H1 (cell line): ENCODE measurements at regions not wholly inside any gene's neighbourhood (a gene's known extent, or its start where the extent isn't known, plus 50 kb on each side); places are given as distances from the start of the nearest gene placed in this dataset.

ENCODE experiments used
- CTCF ChIA-PET: fragments of 300-600 bp; sonication (Branson Sonifier 250); formaldehyde crosslinking; loops from one replicate; lab custom pipeline; 2021; ENCODE audit not compliant: partially characterized antibody; lab: Charles Lee
- POLR2A ChIA-PET: fragments of 300-600 bp; sonication (Branson Sonifier 250); formaldehyde crosslinking; loops from one replicate; lab custom pipeline; 2021; ENCODE audit warnings: inconsistent platforms; ENCODE audit not compliant: partially characterized antibody; lab: Charles Lee
- DNase-seq, 2 experiments: peaks; one replicate each; pipeline versions ENCODE4 v3.0.0 to v3.0.0-alpha.2; 2010 to 2022; ENCODE audit warnings: low spot score in 2 of 2, low read depth in 1 of 2, mixed read lengths in 1 of 2
- FAIRE-seq: peaks from 2 replicates; lab custom pipeline; 2011; peaks lifted over from hg19 to GRCh38; lab: Jason Lieb, UNC
- H2AFZ ChIP-seq: 2 replicates; pipeline ENCODE4 v1.8.1; 2012; ENCODE audit warnings: low read length, inconsistent platforms
- H2AK5ac ChIP-seq: 2 replicates; pipeline ENCODE4 v1.6.1; 2013; ENCODE audit warnings: low read depth, low read length
- H2BK120ac ChIP-seq: replicated peaks from 2 replicates; pipeline ENCODE3; 2013; ENCODE audit warnings: low read depth, low read length, inconsistent platforms
- H2BK12ac ChIP-seq: 2 replicates; pipeline ENCODE4 v1.6.1; 2013; ENCODE audit warnings: low read depth, low read length
- H2BK15ac ChIP-seq: 2 replicates; pipeline ENCODE4 v1.6.1; 2013; ENCODE audit warnings: low read length
- H2BK20ac ChIP-seq: 2 replicates; pipeline ENCODE4 v1.6.1; 2013; ENCODE audit warnings: low read length
- H2BK5ac ChIP-seq: 2 replicates; pipeline ENCODE4 v1.6.1; 2013; ENCODE audit warnings: low read depth, low read length
- H3K14ac ChIP-seq: 2 replicates; pipeline ENCODE4 v1.6.1; 2013; ENCODE audit warnings: inconsistent platforms; ENCODE audit not compliant: insufficient read length
- H3K18ac ChIP-seq: 2 replicates; pipeline ENCODE4 v1.6.1; 2013; ENCODE audit warnings: low read length; ENCODE audit errors: extremely low read depth
- H3K23ac ChIP-seq: 2 replicates; pipeline ENCODE4 v1.6.1; 2013; ENCODE audit warnings: inconsistent platforms; ENCODE audit not compliant: insufficient read length
- H3K23me2 ChIP-seq: 2 replicates; pipeline ENCODE4 v1.6.1; 2013; ENCODE audit warnings: low read depth, low read length
- H3K27ac ChIP-seq: 2 replicates; pipeline ENCODE4 v1.6.1; 2011; ENCODE audit warnings: low read depth, low read length, inconsistent platforms
- H3K27me3 ChIP-seq, 4 experiments: replicated peaks in 1 of 4; 1 replicate in 1 of 4; 2 replicates in 3 of 4; pipeline versions ENCODE4 v1.6.1 to v1.8.1; 2011 to 2013; ENCODE audit warnings: low read length in 3 of 4, mild to moderate bottlenecking in 3 of 4, inconsistent platforms in 2 of 4, mixed read lengths in 2 of 4, moderate library complexity in 1 of 4; ENCODE audit not compliant: control insufficient read depth in 3 of 4, insufficient read depth in 3 of 4; ENCODE audit errors: extremely low read depth in 1 of 4
- H3K36me3 ChIP-seq, 4 experiments: 2 replicates each; pipeline versions ENCODE4 v1.6.1 to v1.8.1; 2011 to 2013; ENCODE audit warnings: mild to moderate bottlenecking in 4 of 4, low read length in 3 of 4, moderate library complexity in 2 of 4, control low read depth in 1 of 4, inconsistent platforms in 1 of 4; ENCODE audit not compliant: insufficient read depth in 4 of 4, control insufficient read depth in 2 of 4
- H3K4ac ChIP-seq: replicated peaks from 2 replicates; pipeline ENCODE3; 2013; ENCODE audit warnings: low read length, low read depth, mixed read lengths, inconsistent platforms; ENCODE audit not compliant: insufficient read length
- H3K4me1 ChIP-seq, 4 experiments: replicated peaks in 1 of 4; 1 replicate in 1 of 4; 2 replicates in 3 of 4; pipeline versions ENCODE4 v1.6.1 to v1.8.1; 2011 to 2013; ENCODE audit warnings: low read length in 3 of 4, inconsistent platforms in 2 of 4, mixed read lengths in 1 of 4; ENCODE audit not compliant: insufficient read depth in 4 of 4, control insufficient read depth in 3 of 4
- H3K4me2 ChIP-seq, 2 experiments: 2 replicates each; pipeline versions ENCODE4 v1.6.1 to v1.8.1; 2011 to 2013; ENCODE audit warnings: low read depth in 2 of 2, low read length in 2 of 2, control low read depth in 1 of 2, inconsistent platforms in 1 of 2, mild to moderate bottlenecking in 1 of 2; ENCODE audit not compliant: insufficient read depth in 1 of 2
- H3K4me3 ChIP-seq, 4 experiments: fragments of 200-600, 300-600 bp in 1 of 4; sonication (generic), shearing (Covaris generic), sonication (Bioruptor Twin) in 1 of 4; 2 replicates each; pipeline versions ENCODE4 v1.5.1 to v1.8.1; 2011 to 2016; ENCODE audit warnings: low read length in 4 of 4, low read depth in 3 of 4, control low read depth in 2 of 4, inconsistent platforms in 2 of 4, mild to moderate bottlenecking in 2 of 4, mixed read lengths in 1 of 4, moderate library complexity in 1 of 4; ENCODE audit not compliant: insufficient read depth in 2 of 4; ENCODE audit errors: extremely low read depth in 1 of 4
- H3K56ac ChIP-seq: replicated peaks from 2 replicates; pipeline ENCODE3; 2013; ENCODE audit warnings: low read depth, mild to moderate bottlenecking, mixed read lengths, low read length, inconsistent platforms; ENCODE audit not compliant: insufficient read length
- H3K79me1 ChIP-seq: 2 replicates; pipeline ENCODE4 v1.6.1; 2013; ENCODE audit warnings: low read depth, low read length, control low read depth
- H3K79me2 ChIP-seq, 2 experiments: 2 replicates each; pipeline versions ENCODE4 v1.6.1 to v1.8.1; 2012 to 2013; ENCODE audit warnings: low read length in 2 of 2, mild to moderate bottlenecking in 2 of 2, inconsistent platforms in 1 of 2; ENCODE audit not compliant: insufficient read depth in 2 of 2, control insufficient read depth in 1 of 2
- H3K9ac ChIP-seq, 4 experiments: replicated peaks in 1 of 4; 1 replicate in 1 of 4; 2 replicates in 3 of 4; pipeline versions ENCODE4 v1.6.1 to v1.8.1; 2011 to 2013; ENCODE audit warnings: low read depth in 3 of 4, low read length in 3 of 4, control low read depth in 2 of 4, mild to moderate bottlenecking in 2 of 4, moderate library complexity in 2 of 4, inconsistent platforms in 1 of 4; ENCODE audit errors: extremely low read depth in 1 of 4
- H3K9me3 ChIP-seq, 2 experiments: 2 replicates each; pipeline versions ENCODE4 v1.6.1 to v1.8.1; 2012 to 2013; ENCODE audit warnings: mild to moderate bottlenecking in 2 of 2, moderate library complexity in 2 of 2, control low read depth in 1 of 2, inconsistent platforms in 1 of 2, low read depth in 1 of 2, low read length in 1 of 2, mixed read lengths in 1 of 2; ENCODE audit not compliant: insufficient read depth in 2 of 2
- H4K20me1 ChIP-seq, 2 experiments: replicated peaks in 1 of 2; 2 replicates each; pipeline versions ENCODE3 to v1.8.1; 2011 to 2013; ENCODE audit warnings: inconsistent platforms in 2 of 2, low read length in 2 of 2, mild to moderate bottlenecking in 1 of 2; ENCODE audit not compliant: insufficient read depth in 2 of 2, control insufficient read depth in 1 of 2
- H4K5ac ChIP-seq: 2 replicates; pipeline ENCODE4 v1.6.1; 2013; ENCODE audit warnings: low read length, low read depth, mixed read lengths, inconsistent platforms; ENCODE audit not compliant: insufficient read length
- H4K8ac ChIP-seq: 2 replicates; pipeline ENCODE4 v1.8.0; 2013; ENCODE audit warnings: mild to moderate bottlenecking, moderate library complexity, low read length, inconsistent platforms; ENCODE audit not compliant: insufficient read depth; ENCODE audit errors: extremely low read depth
- H4K91ac ChIP-seq: replicated peaks from 2 replicates; pipeline ENCODE3; 2013; ENCODE audit warnings: low read length, mixed read lengths, inconsistent platforms; ENCODE audit not compliant: insufficient read length
- CTBP2 ChIP-seq: IDR thresholded peaks from 2 replicates; pipeline ENCODE4 v1.7.0; 2011; ENCODE audit warnings: borderline replicate concordance, mild to moderate bottlenecking, moderate library complexity, mixed read lengths, low read length; ENCODE audit not compliant: insufficient read depth, insufficient read length
- CTCF ChIP-seq, 3 experiments: IDR thresholded peaks; 1 replicate in 2 of 3; 2 replicates in 1 of 3; pipeline versions ENCODE4 v1.5.1 to v1.6.1; 2011; ENCODE audit warnings: low read length in 3 of 3, mild to moderate bottlenecking in 3 of 3, inconsistent platforms in 2 of 3, low read depth in 1 of 3, moderate library complexity in 1 of 3; ENCODE audit not compliant: insufficient read depth in 1 of 3; ENCODE audit errors: control extremely low read depth in 1 of 3
- MAFK ChIP-seq: IDR thresholded peaks from 2 replicates; pipeline ENCODE4 v1.6.1; 2012; ENCODE audit warnings: low read depth, mild to moderate bottlenecking, improper control_type of control experiment, low read length
- POU5F1 ChIP-seq: IDR thresholded peaks from 2 replicates; pipeline ENCODE4 v1.6.1; 2011; ENCODE audit warnings: low read depth, mild to moderate bottlenecking, low read length, moderate library complexity
- TAF1 ChIP-seq: IDR thresholded peaks from 2 replicates; pipeline ENCODE4 v1.6.1; 2011; ENCODE audit warnings: mild to moderate bottlenecking, low read depth, low read length
- TEAD4 ChIP-seq: IDR thresholded peaks from 2 replicates; pipeline ENCODE4 v1.6.1; 2012; ENCODE audit warnings: low read depth, low read length, inconsistent platforms, mixed read lengths
- ZNF274 ChIP-seq: IDR thresholded peaks from 2 replicates; pipeline ENCODE4 v1.7.0; 2012; ENCODE audit warnings: low read length, borderline replicate concordance; ENCODE audit errors: extremely low read depth
- WGBS, 2 experiments: shearing (Covaris generic) in 1 of 2; methylation state at CpG; one replicate each; pipeline versions ENCODE4 v1.1.6 to v1.1.7; 2013 to 2015; ENCODE audit warnings: low lambda C conversion rate in 2 of 2, mixed read lengths in 2 of 2, inconsistent platforms in 1 of 2, low coverage in 1 of 2, missing lambda C conversion rate in 1 of 2; ENCODE audit not compliant: insufficient replicate concordance in 2 of 2, insufficient coverage in 1 of 2, insufficient read length in 1 of 2; ENCODE audit errors: extremely low coverage in 1 of 2, missing lambda C conversion rate in 1 of 2; 5-methylcytosine and 5-hydroxymethylcytosine counted together
- TF ChIP-seq, protein P1 (sequence below): IDR thresholded peaks from 2 replicates; pipeline ENCODE4 v1.6.1; 2012; ENCODE audit warnings: inconsistent platforms

GRCh38 chr5:158378931-158379330 is 520.0 kb upstream of the CLINT1 start:
- no peak overlapping the region for H4K91ac ChIP-seq
- POLR2A ChIA-PET, result no interaction called here
- H3K9ac ChIP-seq, result no peak overlapping the region
- no peak overlapping the region for H4K8ac ChIP-seq
- H2BK12ac ChIP-seq, result no peak overlapping the region
- DNase-seq (no peak), FAIRE-seq (no peak)
- no peak overlapping the region for H2AFZ ChIP-seq
- no peaks in the 10 kb centered on the region; the same call in 1 of the 2 replicates for H3K23me2 ChIP-seq
- no peak overlapping the region for H2BK20ac ChIP-seq
- H3K56ac ChIP-seq, result no peak overlapping the region
- H3K4me2 ChIP-seq, result no peak overlapping the region
- no peaks in the 10 kb centered on the region for H3K79me2 ChIP-seq
- H4K5ac ChIP-seq, result no peak overlapping the region
- no peak overlapping the region for H2AK5ac ChIP-seq
- no peak overlapping the region for H3K27ac ChIP-seq
- H3K14ac ChIP-seq, result no peak overlapping the region
- 0 out of 7 replicates have a peak, but pooled peaks cover 0 to 2% (median 0%) of the 10 kb centered on the region in 4 experiments for H3K4me1 ChIP-seq
- no peaks in the 10 kb centered on the region for H3K79me1 ChIP-seq
- no peak for TF ChIP-seq TEAD4
- TF ChIP-seq, protein P1, sequence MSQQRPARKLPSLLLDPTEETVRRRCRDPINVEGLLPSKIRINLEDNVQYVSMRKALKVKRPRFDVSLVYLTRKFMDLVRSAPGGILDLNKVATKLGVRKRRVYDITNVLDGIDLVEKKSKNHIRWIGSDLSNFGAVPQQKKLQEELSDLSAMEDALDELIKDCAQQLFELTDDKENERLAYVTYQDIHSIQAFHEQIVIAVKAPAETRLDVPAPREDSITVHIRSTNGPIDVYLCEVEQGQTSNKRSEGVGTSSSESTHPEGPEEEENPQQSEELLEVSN, result no peak
- no peak for TF ChIP-seq CTBP2
- TF ChIP-seq MAFK, result no peak
- no peak for TF ChIP-seq POU5F1
- TF ChIP-seq CTCF (IDR thresholded peaks at IDR 0.05; ENCODE audit: control extremely low read depth in 1 of 3, insufficient read depth in 1 of 3, low read depth in 1 of 3, low read length in 3 of 3), result no peak
- no peak for TF ChIP-seq ZNF274
- no peak for TF ChIP-seq TAF1
- no peak overlapping the region for H2BK15ac ChIP-seq
- H3K18ac ChIP-seq, result no peak overlapping the region
- WGBS, 2 experiments, result 73% methylated on average over 4 of the region's 4 CpGs; no CpG with 5 or more reads in 1 of the 2 experiments
- H3K4ac ChIP-seq, result no peak overlapping the region
- H2BK5ac ChIP-seq, result no peak overlapping the region
- H3K36me3 ChIP-seq, result no peaks in the 10 kb centered on the region
- H3K27me3 ChIP-seq, result no peaks in the 10 kb centered on the region
- H3K23ac ChIP-seq, result no peak overlapping the region
- CTCF ChIA-PET, result no interaction called here
- H3K9me3 ChIP-seq, result peaks cover 0 to 6% of the 10 kb centered on the region in 2 experiments; a peak in 1 of 4 replicates
- H2BK120ac ChIP-seq, result no peak overlapping the region
- H4K20me1 ChIP-seq, result no peaks in the 10 kb centered on the region
- no peak overlapping the region for H3K4me3 ChIP-seq
